ENCODE measurements at regions not wholly inside any gene's neighbourhood (a gene's known extent, or its start where the extent isn't known, plus 50 kb on each side); places are given as distances from the start of the nearest gene placed in this dataset.

DNA sequence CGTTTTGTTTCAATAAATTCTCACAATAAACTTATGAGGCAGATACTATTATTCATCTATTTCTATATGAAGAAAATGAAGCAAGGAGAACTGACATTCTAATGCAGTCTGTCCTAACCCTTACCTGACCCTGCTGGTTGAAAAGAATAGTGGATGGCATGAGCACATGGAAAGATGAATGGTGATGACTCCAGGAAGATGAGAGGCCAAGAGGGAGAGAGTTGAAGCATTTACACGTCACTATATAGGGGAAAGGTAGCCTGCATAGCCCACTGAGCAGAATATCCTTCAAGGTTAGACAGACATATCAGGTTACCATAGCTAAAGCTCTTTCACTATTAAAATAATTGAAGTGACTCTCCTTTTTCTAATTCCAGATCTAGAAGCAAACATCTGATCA lies 163.9 kb upstream of the CDK1 start (continued):
- TF ChIP-seq ZNF462 (CRISPR knock-in tag; IDR thresholded peaks at IDR 0.05) = no peak
- TF ChIP-seq REST (IDR thresholded peaks at IDR 0.05; ENCODE audit: unreplicated experiment) = no peak
- TF ChIP-seq NANOG (IDR thresholded peaks at IDR 0.05; ENCODE audit: borderline replicate concordance) = no peak
- TF ChIP-seq ZNF331 (CRISPR knock-in tag; IDR thresholded peaks at IDR 0.05; ENCODE audit: low read depth) = no peak

GRCh38 chr10:60613434-60613833 lies 164.8 kb upstream of the CDK1 start:
- no peaks in the 10 kb centered on the region for H3F3A ChIP-seq (replicated peaks; ENCODE audit: low read depth)
- ATAC-seq (no peak), DNase-seq (ENCODE audit: low spot score) (no peak)
- no peak overlapping the region for H3K4me3 ChIP-seq
- H3K9me2 ChIP-seq (ENCODE audit: insufficient read depth) = no peaks in the 10 kb centered on the region
- H3K27ac ChIP-seq (ENCODE audit: low read depth) = no peak overlapping the region
- Mint-ChIP-seq H3K36me3 (ENCODE audit: low read depth) (no peaks in the 10 kb centered on the region), H3K4me1 (peaks cover 17% of the 10 kb centered on the region; the same call in 2 of the 3 replicates), H3K9me3 (no peaks in the 10 kb centered on the region), H3K27ac (no peak overlapping the region), H3K4me3 (no peak overlapping the region), H3K27me3 (ENCODE audit: insufficient read depth, low read depth, poor library complexity) (no peaks in the 10 kb centered on the region)
- H4K20me1 ChIP-seq (replicated peaks; ENCODE audit: insufficient read depth) = no peaks in the 10 kb centered on the region
- no peaks in the 10 kb centered on the region for H3K79me2 ChIP-seq (replicated peaks; ENCODE audit: insufficient read depth)
- H3K4me1 ChIP-seq (ENCODE audit: insufficient read depth) = peaks cover 3% of the 10 kb centered on the region; the same call in 1 of the 2 replicates
- no peaks in the 10 kb centered on the region for H3K36me3 ChIP-seq (ENCODE audit: insufficient read depth)
- H3K4me2 ChIP-seq = no peak overlapping the region
- H2AFZ ChIP-seq = no peak overlapping the region
- H3K27me3 ChIP-seq (ENCODE audit: insufficient read depth) = no peaks in the 10 kb centered on the region
- TF ChIP-seq POLR2AphosphoS5 (IDR thresholded peaks at IDR 0.05; ENCODE audit: low read depth) (no peak), JUNB (IDR thresholded peaks at IDR 0.05; ENCODE audit: unreplicated experiment) (no peak), EZH2phosphoT487 (IDR thresholded peaks at IDR 0.05; ENCODE audit: unreplicated experiment) (no peak), ZNF331 (CRISPR knock-in tag; IDR thresholded peaks at IDR 0.05; ENCODE audit: low read depth) (no peak), ZNF114 (CRISPR knock-in tag; IDR thresholded peaks at IDR 0.05) (no peak), NANOG (IDR thresholded peaks at IDR 0.05; ENCODE audit: borderline replicate concordance) (no peak)

Measured in GM23338 (cell line).